B cell (primary cell): ENCODE measurements at regions not wholly inside any gene's neighbourhood (a gene's known extent, or its start where the extent isn't known, plus 50 kb on each side); places are given as distances from the start of the nearest gene placed in this dataset.

Source experiments
- ATAC-seq: fragments of 200-7000 bp; cut with Tn5 transposase; one replicate; pipeline ENCODE4 v1.10.0; 2021; ENCODE audit warnings: low read depth, mild to moderate bottlenecking, moderate number of reproducible peaks, moderate library complexity
- CTCF ChIA-PET: fragments of 350-600 bp; sonication (Branson Sonifier 250); formaldehyde crosslinking; loops from one replicate; lab custom pipeline; 2021; ENCODE audit warnings: antibody characterized with exemption, inconsistent platforms; lab: Charles Lee
- POLR2A ChIA-PET: fragments of 350-600 bp; sonication (Branson Sonifier 250); formaldehyde crosslinking; loops from one replicate; lab custom pipeline; 2021; ENCODE audit warnings: antibody characterized with exemption; lab: Charles Lee
- DNase-seq: peaks from one replicate; pipeline ENCODE4 v3.0.0; 2013
- H2AFZ ChIP-seq: 2 replicates; pipeline ENCODE4 v1.6.1; 2012; ENCODE audit warnings: mild to moderate bottlenecking, low read depth, low read length; ENCODE audit not compliant: insufficient read depth, poor library complexity, severe bottlenecking
- H3K27ac ChIP-seq, 2 donors: 1 replicate in 1 of 2; 2 replicates in 1 of 2; pipeline ENCODE4 v1.5.1; 2012 to 2013; ENCODE audit warnings: low read length in 2 of 2, mild to moderate bottlenecking in 2 of 2, moderate library complexity in 1 of 2
- H3K27me3 ChIP-seq, 4 experiments: fragments of 200-600 bp in 1 of 4; sonication (generic) in 1 of 4; replicated peaks in 1 of 4; 1 replicate in 2 of 4; 2 replicates in 2 of 4; pipeline versions ENCODE4 v1.6.1 to v1.7.0; 2013 to 2016; ENCODE audit warnings: low read length in 3 of 4, mild to moderate bottlenecking in 2 of 4, mixed read lengths in 1 of 4, moderate library complexity in 1 of 4; ENCODE audit not compliant: insufficient read depth in 4 of 4, control insufficient read depth in 3 of 4; ENCODE audit errors: control extremely low read depth in 1 of 4
- H3K36me3 ChIP-seq, 2 experiments: replicated peaks in 1 of 2; 1 replicate in 1 of 2; 2 replicates in 1 of 2; pipeline versions ENCODE4 v1.6.1 to v1.7.1; 2013; ENCODE audit warnings: low read length in 1 of 2; ENCODE audit not compliant: insufficient read depth in 2 of 2, control insufficient read depth in 1 of 2; ENCODE audit errors: control extremely low read depth in 1 of 2, extremely low read depth in 1 of 2
- H3K4me1 ChIP-seq, 2 donors: fragments of 200-600 bp in 1 of 2; sonication (generic) in 1 of 2; 1 replicate in 1 of 2; 2 replicates in 1 of 2; pipeline versions ENCODE4 v1.5.1 to v1.6.1; 2013 to 2017; ENCODE audit warnings: low read length in 2 of 2; ENCODE audit not compliant: control insufficient read depth in 2 of 2, insufficient read depth in 2 of 2
- H3K4me2 ChIP-seq: replicated peaks from 2 replicates; pipeline ENCODE3; 2012; ENCODE audit warnings: mild to moderate bottlenecking, low read depth, low read length; ENCODE audit not compliant: poor library complexity, severe bottlenecking
- H3K4me3 ChIP-seq, 5 experiments: fragments of 200-600 bp in 1 of 5; sonication (generic) in 1 of 5; 1 replicate in 3 of 5; 2 replicates in 2 of 5; pipeline versions ENCODE4 v1.5.1 to v1.7.0; 2011 to 2016; ENCODE audit warnings: low read length in 4 of 5, mild to moderate bottlenecking in 4 of 5, low read depth in 2 of 5, control low read depth in 1 of 5, moderate library complexity in 1 of 5; ENCODE audit not compliant: insufficient read depth in 1 of 5; ENCODE audit errors: control extremely low read depth in 1 of 5, extremely low read depth in 1 of 5
- H3K79me2 ChIP-seq: fragments of 200-600 bp; sonication (generic); one replicate; pipeline ENCODE4 v1.6.0; 2016; ENCODE audit warnings: low read length; ENCODE audit not compliant: control insufficient read depth, insufficient read depth
- H3K9ac ChIP-seq: fragments of 200-600 bp; sonication (generic); 2 replicates; pipeline ENCODE4 v1.6.1; 2017; ENCODE audit warnings: mild to moderate bottlenecking, low read length, moderate library complexity
- H3K9me3 ChIP-seq, 3 donors: one replicate each; pipeline versions ENCODE4 v1.6.1 to v1.7.1; 2013; ENCODE audit warnings: low read length in 2 of 3; ENCODE audit not compliant: control insufficient read depth in 2 of 3, insufficient read depth in 1 of 3; ENCODE audit errors: control extremely low read depth in 1 of 3
- H4K20me1 ChIP-seq: 2 replicates; pipeline ENCODE4 v1.6.0; 2012; ENCODE audit warnings: mild to moderate bottlenecking, low read length; ENCODE audit not compliant: insufficient read depth, control insufficient read depth, poor library complexity, severe bottlenecking
- H3K27ac Mint-ChIP-seq: one replicate; pipeline ENCODE4 v1.8.0; 2021; ENCODE audit warnings: mixed read lengths
- H3K27me3 Mint-ChIP-seq: one replicate; pipeline ENCODE4 v1.8.0; 2021; ENCODE audit warnings: mixed read lengths
- H3K4me1 Mint-ChIP-seq: one replicate; pipeline ENCODE4 v1.8.0; 2021; ENCODE audit warnings: mixed read lengths
- H3K4me3 Mint-ChIP-seq: one replicate; pipeline ENCODE4 v1.8.0; 2021; ENCODE audit warnings: mixed read lengths
- H3K9me3 Mint-ChIP-seq: one replicate; pipeline ENCODE4 v1.8.0; 2022; ENCODE audit warnings: mixed read lengths; ENCODE audit not compliant: insufficient read depth
- CTCF ChIP-seq: fragments of 200-600 bp; IDR thresholded peaks from one replicate; pipeline ENCODE4 v1.8.0; 2022; ENCODE audit warnings: antibody characterized with exemption, mild to moderate bottlenecking
- EZH2 ChIP-seq: IDR thresholded peaks from 2 replicates; pipeline ENCODE4 v1.6.1; 2012; ENCODE audit warnings: borderline replicate concordance, low read depth, mild to moderate bottlenecking, moderate library complexity, low read length; ENCODE audit not compliant: insufficient read depth, poor library complexity, severe bottlenecking
- WGBS: methylation state at CpG from one replicate; pipeline ENCODE4 v1.1.5; 2013; ENCODE audit warnings: missing lambda C conversion rate; ENCODE audit not compliant: insufficient coverage; 5-methylcytosine and 5-hydroxymethylcytosine counted together
- intact Hi-C: fragments of 100-400 bp; cut with micrococcal nuclease; formaldehyde crosslinking; loops from one replicate; pipeline ENCODE4 v1.10.0; 2022

GRCh38 chr2:75870651-75871137, 160.0 kb upstream of the GCFC2 start:
- Histone ChIP-seq H3K9me3 (peaks cover 0 to 10% (median 0%) of the 10 kb centered on the region in 3 donors), H3K9ac (no peak overlapping the region), H3K4me3 (no peak overlapping the region), H3K79me2 (no peaks in the 10 kb centered on the region), H3K4me1 (no peaks in the 10 kb centered on the region), H3K4me2 (no peak overlapping the region), H2AFZ (no peak overlapping the region), H4K20me1 (no peaks in the 10 kb centered on the region), H3K27ac (no peak overlapping the region), H3K27me3 (peaks cover 0 to 3% (median 0%) of the 10 kb centered on the region in 4 experiments), H3K36me3 (no peaks in the 10 kb centered on the region)
- TF ChIP-seq CTCF (no peak), EZH2 (no peak)
- H3K4me3 Mint-ChIP-seq = no peak overlapping the region
- ATAC-seq (no peak), DNase-seq (no peak)
- intact Hi-C loops = no loop called here
- CTCF ChIA-PET = no interaction called here
- POLR2A ChIA-PET = no interaction called here
- H3K4me1 Mint-ChIP-seq = no peaks in the 10 kb centered on the region
- H3K27me3 Mint-ChIP-seq = no peaks in the 10 kb centered on the region
- no peak overlapping the region for H3K27ac Mint-ChIP-seq
- no peaks in the 10 kb centered on the region for H3K9me3 Mint-ChIP-seq
- 73% methylated on average over 4 of the region's 6 CpGs for WGBS

- H3K27me3 ChIP-seq = peaks cover 0 to 3% (median 0%) of the 10 kb centered on the region in 4 experiments
- H3K79me2 ChIP-seq = no peaks in the 10 kb centered on the region
- H3K27ac ChIP-seq = no peak overlapping the region
- H4K20me1 ChIP-seq = no peaks in the 10 kb centered on the region
- intact Hi-C loops = no loop called here
- no peak for ATAC-seq
- CTCF ChIA-PET = no interaction called here
- POLR2A ChIA-PET = no interaction called here
- no peak overlapping the region for H3K4me3 ChIP-seq
- no peak for DNase-seq
- Mint-ChIP-seq H3K27ac (no peak overlapping the region), H3K4me3 (no peak overlapping the region), H3K9me3 (no peaks in the 10 kb centered on the region), H3K4me1 (no peaks in the 10 kb centered on the region), H3K27me3 (no peaks in the 10 kb centered on the region)
- TF ChIP-seq EZH2 = no peak
- no CpG with 5 or more reads among the region's 4 CpGs for WGBS
- H3K4me2 ChIP-seq = no peak overlapping the region
- no peak overlapping the region for H3K9ac ChIP-seq
- no peak overlapping the region for H2AFZ ChIP-seq
- no peaks in the 10 kb centered on the region for H3K36me3 ChIP-seq
- no peaks in the 10 kb centered on the region for H3K4me1 ChIP-seq
- peaks cover 0 to 10% (median 0%) of the 10 kb centered on the region in 3 donors for H3K9me3 ChIP-seq
These were observed 159.4 kb upstream of the GCFC2 start for GRCh38 chr2:75870133-75870532.
